ENCODE measurements at regions not wholly inside any gene's neighbourhood (a gene's known extent, or its start where the extent isn't known, plus 50 kb on each side); places are given as distances from the start of the nearest gene placed in this dataset.
"Not testable (repeated sequence)": the region's sequence is repeated elsewhere in the genome, so short reads cannot be mapped to it uniquely, and the experiment has no call there.

DNA sequence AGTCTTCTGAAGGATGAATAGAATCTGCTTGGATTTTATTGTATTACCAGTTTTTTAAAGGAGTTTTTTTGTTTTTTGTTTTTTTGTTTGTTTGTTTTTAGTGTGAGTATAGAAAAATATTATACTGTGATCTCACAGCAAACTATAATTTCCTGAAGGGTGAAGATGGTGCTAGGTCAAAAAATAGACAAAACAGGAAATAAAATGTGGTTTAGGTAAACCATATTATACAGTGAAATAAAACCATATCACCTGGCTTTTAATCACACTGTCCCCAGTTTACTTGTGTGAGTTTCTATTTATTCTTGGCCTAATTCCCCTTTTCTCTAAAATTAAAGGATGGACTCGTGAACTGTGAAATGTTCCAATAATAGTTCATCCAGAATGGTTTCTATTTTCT, 841.3 kb upstream of the CTNND2 start:
- H3K4me3 Mint-ChIP-seq = no peak overlapping the region
- no peak for DNase-seq
- no peaks in the 10 kb centered on the region for H3K27me3 Mint-ChIP-seq
- no peaks in the 10 kb centered on the region for H3K4me1 Mint-ChIP-seq
- no peaks in the 10 kb centered on the region for H3K9me3 Mint-ChIP-seq
- no peak overlapping the region for H3K27ac Mint-ChIP-seq
- no peak for ATAC-seq

DNA sequence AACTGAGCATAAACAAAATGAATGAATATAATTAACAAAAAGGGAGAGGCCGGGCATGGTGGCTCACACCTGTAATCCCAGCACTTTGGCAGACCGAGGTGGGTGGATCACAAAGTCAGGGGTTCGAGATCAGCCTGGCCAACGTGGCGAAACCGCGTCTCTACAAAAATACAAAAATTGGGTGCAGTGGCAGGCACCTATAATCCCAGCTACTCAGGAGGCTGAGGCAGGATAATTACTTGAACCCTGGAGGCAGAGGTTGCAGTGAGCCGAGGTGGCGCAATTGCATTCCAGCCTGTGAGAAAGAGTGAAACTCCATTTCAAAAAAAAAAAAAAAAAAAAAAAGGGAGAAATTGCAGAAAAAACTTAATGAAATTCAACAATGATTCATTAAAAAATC, 839.3 kb upstream of the CTNND2 start:
- Mint-ChIP-seq H3K4me1 (no peaks in the 10 kb centered on the region), H3K27ac (no peak overlapping the region), H3K27me3 (no peaks in the 10 kb centered on the region), H3K4me3 (no peak overlapping the region), H3K9me3 (no peaks in the 10 kb centered on the region)
- DNase-seq (no peak), ATAC-seq (no peak)

DNA sequence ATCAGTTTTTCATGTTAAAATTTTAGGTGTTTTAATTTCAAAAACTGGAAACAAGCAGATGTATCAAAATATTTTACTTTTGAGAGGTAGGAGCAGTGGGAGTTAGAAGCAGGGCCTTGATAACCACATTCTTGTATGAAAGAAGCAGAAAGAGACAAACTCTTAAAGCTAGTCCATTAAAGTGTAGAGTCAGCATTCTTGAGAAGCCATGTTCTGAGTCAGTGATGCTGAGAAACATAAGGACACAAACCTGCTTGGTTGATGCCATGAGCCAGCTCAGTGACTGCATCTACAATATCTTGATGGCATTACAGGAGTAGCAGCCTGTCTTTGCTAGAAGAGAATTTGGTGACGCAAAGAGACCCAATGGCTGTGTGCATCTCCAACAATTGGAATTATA, 826.1 kb upstream of the CTNND2 start:
- H3K27me3 Mint-ChIP-seq = no peaks in the 10 kb centered on the region
- no peak overlapping the region for H3K4me3 Mint-ChIP-seq
- H3K4me1 Mint-ChIP-seq = no peaks in the 10 kb centered on the region
- ATAC-seq (no peak), DNase-seq (no peak)
- no peak overlapping the region for H3K27ac Mint-ChIP-seq
- peaks cover 19 to 30% of the 10 kb centered on the region in 2 donors for H3K9me3 Mint-ChIP-seq

DNA sequence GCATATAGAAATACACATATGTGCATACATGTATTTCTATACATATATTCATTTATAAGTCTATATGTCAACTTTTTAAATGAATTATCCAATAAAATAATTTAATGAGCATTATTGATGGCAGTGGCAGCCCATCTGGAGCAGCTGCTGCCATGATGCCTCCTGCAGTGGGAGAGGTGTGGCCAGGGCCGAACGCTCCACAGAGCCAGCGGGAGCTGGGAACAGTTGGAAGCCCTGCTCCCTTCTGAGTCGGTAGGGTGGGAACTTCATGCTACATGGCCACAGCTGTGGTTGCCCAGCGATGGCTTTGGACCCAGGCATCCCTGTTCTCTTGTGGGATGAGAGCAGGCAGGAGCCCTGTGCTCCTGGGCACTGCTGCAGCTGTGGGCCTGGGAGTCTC, 812.4 kb upstream of the CTNND2 start:
- Mint-ChIP-seq H3K4me3 (no peak overlapping the region), H3K4me1 (no peaks in the 10 kb centered on the region), H3K27ac (no peak overlapping the region), H3K9me3 (peaks cover 5 to 7% of the 10 kb centered on the region in 2 donors), H3K27me3 (no peaks in the 10 kb centered on the region)
- ATAC-seq = no peak
- no peak for DNase-seq

DNA sequence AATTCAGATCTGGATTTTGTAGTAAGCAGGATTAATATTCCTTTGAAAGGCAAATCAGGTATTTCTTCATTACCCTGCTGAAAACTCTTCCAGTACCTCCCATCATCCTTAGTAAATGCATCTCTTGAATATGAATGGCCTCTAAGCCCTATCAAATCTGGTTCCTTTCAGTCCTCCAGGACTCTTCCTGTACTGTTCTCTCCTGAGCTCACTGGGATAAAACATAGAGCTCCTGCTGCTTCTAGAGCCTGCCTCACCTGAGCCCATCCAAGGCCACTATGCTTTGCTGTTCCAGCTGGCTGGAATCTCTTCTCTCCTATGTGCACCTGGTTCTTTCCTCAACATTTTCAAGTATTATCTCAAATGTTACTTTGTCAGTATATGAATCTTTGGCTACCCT, 803.3 kb upstream of the CTNND2 start:
- H3K27me3 Mint-ChIP-seq = no peaks in the 10 kb centered on the region
- ATAC-seq = no peak
- no peak for DNase-seq
- no peaks in the 10 kb centered on the region for H3K4me1 Mint-ChIP-seq
- no peak overlapping the region for H3K4me3 Mint-ChIP-seq
- H3K9me3 Mint-ChIP-seq = peaks cover 9 to 10% of the 10 kb centered on the region in 2 donors
- no peak overlapping the region for H3K27ac Mint-ChIP-seq

DNA sequence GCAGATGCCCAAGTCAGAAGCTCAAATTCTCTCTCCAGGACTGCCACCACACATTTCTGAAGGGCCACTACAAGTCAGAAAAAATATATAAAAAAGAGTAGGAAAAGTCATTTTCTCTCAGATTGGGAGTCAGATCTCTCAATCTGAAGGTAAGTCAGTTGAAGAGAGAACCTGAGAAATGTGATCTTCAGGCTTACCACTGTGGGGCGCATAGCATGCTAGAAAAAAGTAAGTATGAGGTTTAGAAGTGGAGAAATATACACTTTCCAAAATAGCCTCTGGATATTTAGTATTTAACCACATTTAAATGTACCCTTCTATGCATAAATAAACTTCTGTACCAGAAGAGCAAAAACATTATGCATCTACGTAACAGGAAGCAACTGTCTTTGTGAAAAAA, 800.7 kb upstream of the CTNND2 start:
- DNase-seq (no peak), ATAC-seq (no peak)
- H3K4me1 Mint-ChIP-seq = no peaks in the 10 kb centered on the region
- no peaks in the 10 kb centered on the region for H3K27me3 Mint-ChIP-seq
- no peak overlapping the region for H3K4me3 Mint-ChIP-seq
- no peak overlapping the region for H3K27ac Mint-ChIP-seq
- H3K9me3 Mint-ChIP-seq = peaks cover 9 to 10% of the 10 kb centered on the region in 2 donors

DNA sequence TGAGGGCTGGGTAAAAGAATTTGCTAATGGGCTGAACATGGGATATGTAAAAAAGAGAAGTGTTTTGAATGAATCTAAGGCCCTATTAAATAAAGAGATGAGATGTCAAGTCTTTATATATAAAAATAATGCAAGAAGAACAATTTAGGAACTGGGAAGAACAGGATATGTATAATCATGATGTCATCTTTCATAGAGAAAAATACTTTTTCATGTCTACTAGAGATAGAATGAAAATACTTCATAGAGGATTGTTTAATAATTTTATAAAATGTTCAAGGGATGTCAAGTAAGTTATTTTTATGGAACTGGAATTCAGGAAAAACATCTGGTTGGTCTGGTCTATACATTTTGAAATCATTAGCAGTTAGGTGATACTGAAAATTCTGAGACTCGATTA, 799.0 kb upstream of the CTNND2 start:
- DNase-seq = no peak
- no peaks in the 10 kb centered on the region for H3K27me3 Mint-ChIP-seq
- no peak overlapping the region for H3K4me3 Mint-ChIP-seq
- H3K27ac Mint-ChIP-seq = no peak overlapping the region
- H3K9me3 Mint-ChIP-seq = peaks cover 9 to 10% of the 10 kb centered on the region in 2 donors
- ATAC-seq = no peak
- H3K4me1 Mint-ChIP-seq = no peaks in the 10 kb centered on the region

DNA sequence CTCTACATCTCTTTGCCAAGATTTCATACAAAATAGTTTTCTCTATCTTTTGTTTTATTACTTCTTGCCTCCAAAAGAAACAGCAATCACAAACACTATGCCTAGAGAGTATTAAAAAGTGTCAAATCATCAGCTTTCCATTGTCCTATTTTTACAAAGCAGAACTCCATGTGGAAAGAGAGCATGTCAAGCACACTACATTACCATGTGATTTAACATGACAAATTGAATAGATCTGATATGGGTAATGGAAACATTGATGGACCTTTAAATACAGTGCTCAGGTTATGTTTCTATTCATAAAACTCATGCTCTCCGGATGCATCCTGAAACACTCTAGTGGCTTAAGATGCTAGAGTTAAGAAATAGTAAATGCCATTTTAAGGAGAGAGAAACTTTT, 791.4 kb upstream of the CTNND2 start:
- Mint-ChIP-seq H3K4me3 (no peak overlapping the region), H3K27me3 (no peaks in the 10 kb centered on the region), H3K27ac (no peak overlapping the region), H3K4me1 (no peaks in the 10 kb centered on the region), H3K9me3 (no peaks in the 10 kb centered on the region)
- ATAC-seq (no peak), DNase-seq (no peak)

DNA sequence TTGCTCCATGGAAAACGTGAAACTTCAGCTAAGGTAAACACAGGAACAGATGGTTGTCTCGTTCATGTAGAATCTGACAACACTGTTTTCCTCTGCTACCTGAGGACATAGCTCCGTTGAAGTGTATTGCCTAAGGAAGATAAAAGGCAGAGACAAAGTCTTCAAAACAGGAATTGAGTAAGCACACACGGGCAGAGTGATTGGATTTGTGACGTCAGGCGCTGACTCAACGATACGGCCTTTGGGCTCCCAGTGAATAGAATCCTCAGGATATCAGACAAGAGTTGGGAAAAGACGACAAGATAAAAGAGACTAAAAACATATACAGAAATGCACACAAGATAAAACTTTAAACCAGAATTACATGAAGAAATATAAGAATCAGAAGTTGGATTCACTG, 787.1 kb upstream of the CTNND2 start:
- ATAC-seq (no peak), DNase-seq (no peak)
- peaks cover 8 to 9% of the 10 kb centered on the region in 2 donors for H3K9me3 Mint-ChIP-seq
- no peak overlapping the region for H3K27ac Mint-ChIP-seq
- no peaks in the 10 kb centered on the region for H3K27me3 Mint-ChIP-seq
- no peaks in the 10 kb centered on the region for H3K4me1 Mint-ChIP-seq
- H3K4me3 Mint-ChIP-seq = no peak overlapping the region

DNA sequence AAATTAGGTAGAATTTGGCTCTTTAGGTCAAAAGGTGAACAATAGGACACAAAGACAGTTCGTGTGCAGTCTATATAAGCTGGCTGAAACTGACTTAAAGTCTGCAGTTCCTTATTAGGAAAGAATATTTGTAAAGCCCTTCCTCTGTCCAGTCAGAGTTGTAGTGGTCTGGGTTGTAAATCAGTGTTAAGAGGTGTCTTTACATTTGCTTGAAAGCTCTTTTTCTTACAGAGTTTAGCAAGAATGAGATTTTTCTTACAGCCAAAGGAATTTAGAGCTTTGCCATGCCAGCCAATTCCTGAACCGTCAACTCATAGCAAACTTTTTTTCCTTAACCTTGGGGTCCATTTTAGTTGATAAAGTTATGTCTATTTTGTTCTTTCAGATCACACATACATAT, 786.1 kb upstream of the CTNND2 start:
- Mint-ChIP-seq H3K9me3 (peaks cover 8 to 9% of the 10 kb centered on the region in 2 donors), H3K27me3 (no peaks in the 10 kb centered on the region), H3K4me1 (no peaks in the 10 kb centered on the region), H3K27ac (no peak overlapping the region), H3K4me3 (no peak overlapping the region)
- DNase-seq = no peak
- no peak for ATAC-seq

DNA sequence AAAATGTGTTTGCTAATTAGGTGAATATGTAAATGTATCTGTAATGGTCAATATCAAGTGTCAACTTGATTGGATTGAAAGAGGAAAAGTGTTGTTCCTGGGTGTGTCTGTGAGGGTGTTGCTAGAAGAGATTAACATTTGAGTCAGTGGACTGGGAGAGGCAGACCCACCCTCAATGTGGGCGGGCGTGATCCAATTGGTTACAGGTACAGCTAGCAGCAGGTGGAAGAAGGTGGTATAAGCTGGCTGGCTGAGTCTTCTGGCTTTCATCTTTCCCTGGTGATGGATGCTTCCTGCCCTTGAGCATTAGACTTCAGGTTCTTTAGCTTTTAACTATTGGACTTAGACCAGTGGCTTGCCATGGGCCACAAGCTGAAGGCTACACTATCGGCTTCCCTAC, 779.0 kb upstream of the CTNND2 start:
- peaks cover 2 to 8% of the 10 kb centered on the region in 2 donors for H3K9me3 Mint-ChIP-seq
- no peak overlapping the region for H3K4me3 Mint-ChIP-seq
- no peak for DNase-seq
- no peak overlapping the region for H3K27ac Mint-ChIP-seq
- H3K27me3 Mint-ChIP-seq = no peaks in the 10 kb centered on the region
- no peak for ATAC-seq
- no peaks in the 10 kb centered on the region for H3K4me1 Mint-ChIP-seq

DNA sequence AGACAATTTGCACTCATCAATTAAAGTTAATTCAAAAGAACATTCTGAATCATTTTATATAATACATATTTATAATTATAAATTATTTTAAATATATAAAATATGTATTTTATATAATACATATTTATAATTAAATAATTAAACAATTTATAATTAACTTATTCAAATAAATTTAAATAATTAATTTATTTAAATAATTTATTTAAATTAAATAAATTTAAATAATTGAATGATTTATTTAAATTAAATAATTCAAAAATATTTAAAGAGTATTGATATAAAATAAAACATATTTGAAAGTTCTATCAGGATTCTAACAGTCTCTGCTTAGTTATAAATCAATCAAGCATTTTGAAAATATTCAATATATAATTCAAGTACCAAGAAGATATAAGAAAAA, 775.5 kb upstream of the CTNND2 start:
- Mint-ChIP-seq H3K4me1 (no peaks in the 10 kb centered on the region), H3K27me3 (no peaks in the 10 kb centered on the region), H3K9me3 (peaks cover 6 to 15% of the 10 kb centered on the region in 2 donors), H3K27ac (no peak overlapping the region), H3K4me3 (no peak overlapping the region)
- ATAC-seq (no peak), DNase-seq (no peak)

DNA sequence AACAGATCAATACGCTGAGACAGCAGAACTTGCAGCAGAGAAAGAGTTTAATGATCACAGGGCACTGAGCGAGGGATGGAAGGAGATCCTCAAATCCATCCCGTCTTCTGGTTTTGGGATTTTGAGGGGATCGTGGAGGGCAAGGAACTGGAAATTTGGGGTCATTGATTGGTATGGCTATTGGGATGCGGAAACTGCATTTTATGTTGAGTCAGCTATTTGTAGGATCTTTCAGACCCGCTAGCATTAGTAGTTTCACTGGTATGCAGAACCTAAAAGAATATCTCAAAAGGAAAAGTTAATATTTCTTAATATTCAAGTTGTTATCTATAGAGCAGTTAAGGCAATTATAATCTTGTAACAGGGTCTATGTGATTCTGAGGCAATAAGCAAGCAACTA, 771.7 kb upstream of the CTNND2 start:
- no peak overlapping the region for H3K27ac Mint-ChIP-seq
- H3K4me1 Mint-ChIP-seq = no peaks in the 10 kb centered on the region
- H3K27me3 Mint-ChIP-seq = no peaks in the 10 kb centered on the region
- no peak for ATAC-seq
- peaks cover 11 to 16% of the 10 kb centered on the region in 2 donors for H3K9me3 Mint-ChIP-seq
- no peak overlapping the region for H3K4me3 Mint-ChIP-seq
- no peak for DNase-seq

DNA sequence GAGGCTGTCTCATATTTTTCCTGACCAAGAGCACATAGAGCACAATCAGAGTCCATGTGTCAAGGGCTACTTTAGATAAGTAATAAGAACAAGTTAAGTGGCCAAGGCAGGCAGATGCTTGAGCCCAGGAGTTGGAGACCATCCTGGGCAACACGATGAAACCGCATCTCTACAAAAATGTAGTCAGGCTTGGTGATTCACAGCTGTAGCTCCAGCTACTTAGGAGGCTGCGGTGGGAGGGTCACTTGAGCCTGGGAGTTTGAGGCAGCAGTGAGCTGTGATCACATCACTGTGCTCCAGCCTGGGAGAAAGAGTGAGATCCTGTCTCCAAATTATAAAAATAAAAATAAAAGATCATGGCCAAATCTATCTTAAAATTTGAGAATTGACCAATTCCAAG, 767.9 kb upstream of the CTNND2 start:
- Mint-ChIP-seq H3K4me3 (no peak overlapping the region), H3K27ac (no peak overlapping the region), H3K27me3 (no peaks in the 10 kb centered on the region), H3K4me1 (no peaks in the 10 kb centered on the region), H3K9me3 (peaks cover 16 to 38% of the 10 kb centered on the region in 2 donors)
- DNase-seq (no peak), ATAC-seq (no peak)

DNA sequence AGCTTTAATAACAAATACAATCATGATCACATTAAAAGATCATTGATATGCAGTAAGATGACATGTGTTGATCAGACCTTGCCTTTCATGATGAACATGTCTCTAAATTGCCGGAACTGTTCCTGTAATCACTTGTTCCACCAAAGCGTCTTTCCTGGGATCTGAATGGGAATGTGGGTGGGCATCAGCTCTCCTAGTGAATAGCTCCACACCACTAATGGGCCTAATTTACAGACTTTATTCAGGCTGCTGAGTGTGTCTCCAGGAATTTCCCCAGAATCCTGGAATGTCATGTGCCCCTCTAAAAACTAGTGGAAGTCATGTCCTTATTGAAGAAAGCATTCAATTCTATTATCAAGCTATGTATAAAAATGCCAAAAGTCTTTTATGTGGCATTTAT, 765.1 kb upstream of the CTNND2 start:
- DNase-seq (no peak), ATAC-seq (no peak)
- Mint-ChIP-seq H3K4me3 (no peak overlapping the region), H3K4me1 (no peaks in the 10 kb centered on the region), H3K9me3 (peaks cover 31 to 48% of the 10 kb centered on the region in 2 donors), H3K27me3 (no peaks in the 10 kb centered on the region), H3K27ac (no peak overlapping the region)

DNA sequence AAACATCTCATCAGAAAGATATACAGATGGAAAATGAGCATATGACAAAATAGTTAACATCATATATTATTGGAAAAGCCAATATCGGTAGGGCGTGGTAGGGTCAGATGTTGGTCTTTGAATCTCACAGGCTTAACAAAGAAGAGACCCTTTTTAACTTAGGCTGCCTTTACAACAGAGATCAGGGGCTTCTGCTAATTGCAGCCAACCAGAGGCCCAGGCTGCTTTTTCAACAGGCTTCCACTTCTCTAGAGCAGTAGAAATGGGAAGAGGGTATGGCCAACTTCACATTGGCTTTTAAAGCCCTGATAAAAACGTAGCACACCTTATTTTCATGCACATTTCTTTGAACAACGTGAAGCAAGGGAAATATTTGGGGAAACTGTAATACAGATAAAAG, 764.3 kb upstream of the CTNND2 start:
- no peak overlapping the region for H3K27ac Mint-ChIP-seq
- ATAC-seq (no peak), DNase-seq (no peak)
- H3K4me3 Mint-ChIP-seq = no peak overlapping the region
- peaks cover 36 to 54% of the 10 kb centered on the region in 2 donors for H3K9me3 Mint-ChIP-seq
- no peaks in the 10 kb centered on the region for H3K4me1 Mint-ChIP-seq
- H3K27me3 Mint-ChIP-seq = no peaks in the 10 kb centered on the region

DNA sequence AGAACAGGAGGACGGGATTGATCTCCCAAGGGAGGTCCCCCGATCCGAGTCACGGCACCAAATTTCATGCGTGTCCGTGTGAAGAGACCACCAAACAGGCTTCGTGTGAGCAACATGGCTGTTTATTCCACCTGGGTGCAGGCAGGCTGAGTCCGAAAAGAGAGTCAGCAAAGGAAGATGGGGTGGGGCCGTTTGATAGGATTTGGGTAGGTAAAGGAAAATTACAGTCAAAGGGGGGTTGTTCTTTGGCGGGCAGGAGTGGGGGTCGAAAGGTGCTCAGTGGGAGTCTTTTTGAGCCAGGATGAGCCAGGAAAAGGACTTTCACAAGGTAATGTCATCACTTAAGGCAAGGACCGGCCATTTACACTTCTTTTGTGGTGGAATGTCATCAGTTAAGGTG, 763.6 kb upstream of the CTNND2 start:
- not testable (repeated sequence) for DNase-seq

More for the DNA sequence above, 763.6 kb upstream of the CTNND2 start:
- ATAC-seq, H3K27me3 Mint-ChIP-seq, H3K27ac Mint-ChIP-seq, H3K4me3 Mint-ChIP-seq, H3K4me1 Mint-ChIP-seq: not testable (repeated sequence)
- H3K9me3 Mint-ChIP-seq = peaks cover 33 to 54% of the 10 kb centered on the region in 2 donors

Measured in stimulated activated naive CD8-positive, alpha-beta T cell treated with anti-CD3 and anti-CD28 coated beads, Interleukin-15, amount 100 ng/mL, for 72 hours (primary cell).